ENCODE measurements at regions not wholly inside any gene's neighbourhood (a gene's known extent, or its start where the extent isn't known, plus 50 kb on each side); places are given as distances from the start of the nearest gene placed in this dataset.

GRCh38 chr5:31000287-31000686 is 193.2 kb upstream of the CDH6 start:
- TF ChIP-seq CTCF (IDR thresholded peaks at IDR 0.05) = no peak
- TF ChIP-seq ZFX (IDR thresholded peaks at IDR 0.05; ENCODE audit: borderline replicate concordance) = no peak
- no peak overlapping the region for H3K27ac ChIP-seq

GRCh38 chr5:30997681-30998080 is 195.8 kb upstream of the CDH6 start:
- TF ChIP-seq CTCF (IDR thresholded peaks at IDR 0.05) = no peak
- TF ChIP-seq ZFX (IDR thresholded peaks at IDR 0.05; ENCODE audit: borderline replicate concordance) = no peak
- no peak overlapping the region for H3K27ac ChIP-seq

GRCh38 chr5:30994902-30995301 is 198.6 kb upstream of the CDH6 start:
- no peak overlapping the region for H3K27ac ChIP-seq
- TF ChIP-seq CTCF (IDR thresholded peaks at IDR 0.05) = no peak
- no peak for TF ChIP-seq ZFX (IDR thresholded peaks at IDR 0.05; ENCODE audit: borderline replicate concordance)

GRCh38 chr5:30994176-30994575 is 199.3 kb upstream of the CDH6 start:
- H3K27ac ChIP-seq = no peak overlapping the region
- TF ChIP-seq ZFX (IDR thresholded peaks at IDR 0.05; ENCODE audit: borderline replicate concordance) (no peak), CTCF (IDR thresholded peaks at IDR 0.05) (no peak)

GRCh38 chr5:30991462-30991861 is 202.0 kb upstream of the CDH6 start:
- TF ChIP-seq CTCF (IDR thresholded peaks at IDR 0.05) = no peak
- no peak for TF ChIP-seq ZFX (IDR thresholded peaks at IDR 0.05; ENCODE audit: borderline replicate concordance)
- H3K27ac ChIP-seq = no peak overlapping the region

GRCh38 chr5:30981576-30981975 is 211.9 kb upstream of the CDH6 start:
- H3K27ac ChIP-seq = no peak overlapping the region
- TF ChIP-seq CTCF (IDR thresholded peaks at IDR 0.05) (no peak), ZFX (IDR thresholded peaks at IDR 0.05; ENCODE audit: borderline replicate concordance) (no peak)

- H3K27ac ChIP-seq = no peak overlapping the region
- TF ChIP-seq CTCF (IDR thresholded peaks at IDR 0.05) (no peak), ZFX (IDR thresholded peaks at IDR 0.05; ENCODE audit: borderline replicate concordance) (no peak)
Measured at GRCh38 chr5:30968971-30969370, 224.5 kb upstream of the CDH6 start.
